ENCODE measurements at regions not wholly inside any gene's neighbourhood (a gene's known extent, or its start where the extent isn't known, plus 50 kb on each side); places are given as distances from the start of the nearest gene placed in this dataset.

DNA sequence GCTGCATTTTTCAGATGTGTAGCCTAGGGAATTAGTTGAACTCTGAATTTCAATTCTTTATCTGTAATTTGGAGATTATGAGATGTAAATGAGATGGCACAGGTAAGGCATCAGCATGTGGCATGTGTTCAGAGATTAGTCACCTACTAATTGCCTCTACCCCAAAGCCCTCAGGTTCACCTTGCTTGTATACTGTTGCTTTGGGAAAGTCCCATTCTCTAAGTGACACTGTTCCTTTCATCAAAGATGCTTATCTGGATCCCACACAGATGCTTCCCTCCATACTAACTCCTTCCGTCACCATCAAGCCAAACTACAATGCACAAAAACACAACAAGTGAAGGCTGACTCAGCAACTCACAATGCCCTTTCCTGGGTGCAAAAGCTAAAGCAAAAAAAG lies 143.7 kb downstream of the LRATD1 start:
- H3K4me3 ChIP-seq: no peak overlapping the region
- FAIRE-seq (no peak), DNase-seq (ENCODE audit: low read depth, low spot score) (no peak), ATAC-seq (peak; percentile 51)
- SMC1A ChIA-PET (ENCODE audit: uncharacterized antibody, unreplicated experiment): no interaction called here
- no TSS peak for BruUV-seq (replicated peaks)
- H3K4me1 ChIP-seq (ENCODE audit: control insufficient read depth, insufficient read depth, low read length): no peaks in the 10 kb centered on the region
- in situ Hi-C loops (cut with MboI): no loop called here
- RAD21 ChIA-PET (ENCODE audit: unreplicated experiment): no interaction called here
- POLR2A ChIA-PET: no interaction called here
- H3K9me3 ChIP-seq (replicated peaks; ENCODE audit: control insufficient read depth, insufficient read depth, low read length): no peaks in the 10 kb centered on the region
- no peak overlapping the region for H3K4me2 ChIP-seq (ENCODE audit: control insufficient read depth, insufficient read depth)
- H3K36me3 ChIP-seq (ENCODE audit: control insufficient read depth in 2 of 2, insufficient read depth in 2 of 2, low read length in 1 of 2): no peaks in the 10 kb centered on the region
- H4K20me1 ChIP-seq (ENCODE audit: control insufficient read depth, insufficient read depth): no peaks in the 10 kb centered on the region; the same call in 1 of the 2 replicates
- no peak overlapping the region for H3K27ac ChIP-seq (ENCODE audit: control insufficient read depth, insufficient read depth)
- no peak overlapping the region for H2AFZ ChIP-seq (ENCODE audit: control insufficient read depth, low read depth, low read length)
- 0% methylated on average over 1 of the region's 1 CpG for WGBS (ENCODE audit: insufficient coverage, insufficient replicate concordance, low lambda C conversion rate, missing lambda C conversion rate)
- H3K9ac ChIP-seq (ENCODE audit: control insufficient read depth, insufficient read depth, low read length): no peak overlapping the region
- no peaks in the 10 kb centered on the region for H3K79me2 ChIP-seq (ENCODE audit: control insufficient read depth, insufficient read depth, low read length)
- intact Hi-C loops (cut with micrococcal nuclease; ENCODE audit: unreplicated experiment): no loop called here
- no peaks in the 10 kb centered on the region for H3K27me3 ChIP-seq (replicated peaks in 1 of 2; ENCODE audit: control insufficient read depth in 2 of 2, insufficient read depth in 2 of 2, low read length in 1 of 2)
- CTCF ChIA-PET: no interaction called here
- TF ChIP-seq CUX1 (IDR thresholded peaks at IDR 0.05; ENCODE audit: insufficient replicate concordance, low read depth, low read length): no peak
- no peak for TF ChIP-seq STAT3 (IDR thresholded peaks at IDR 0.05; ENCODE audit: low read depth, low read length)
- no peak for TF ChIP-seq RELA (IDR thresholded peaks at IDR 0.05; ENCODE audit: borderline replicate concordance, partially characterized antibody)
- TF ChIP-seq, protein P1, sequence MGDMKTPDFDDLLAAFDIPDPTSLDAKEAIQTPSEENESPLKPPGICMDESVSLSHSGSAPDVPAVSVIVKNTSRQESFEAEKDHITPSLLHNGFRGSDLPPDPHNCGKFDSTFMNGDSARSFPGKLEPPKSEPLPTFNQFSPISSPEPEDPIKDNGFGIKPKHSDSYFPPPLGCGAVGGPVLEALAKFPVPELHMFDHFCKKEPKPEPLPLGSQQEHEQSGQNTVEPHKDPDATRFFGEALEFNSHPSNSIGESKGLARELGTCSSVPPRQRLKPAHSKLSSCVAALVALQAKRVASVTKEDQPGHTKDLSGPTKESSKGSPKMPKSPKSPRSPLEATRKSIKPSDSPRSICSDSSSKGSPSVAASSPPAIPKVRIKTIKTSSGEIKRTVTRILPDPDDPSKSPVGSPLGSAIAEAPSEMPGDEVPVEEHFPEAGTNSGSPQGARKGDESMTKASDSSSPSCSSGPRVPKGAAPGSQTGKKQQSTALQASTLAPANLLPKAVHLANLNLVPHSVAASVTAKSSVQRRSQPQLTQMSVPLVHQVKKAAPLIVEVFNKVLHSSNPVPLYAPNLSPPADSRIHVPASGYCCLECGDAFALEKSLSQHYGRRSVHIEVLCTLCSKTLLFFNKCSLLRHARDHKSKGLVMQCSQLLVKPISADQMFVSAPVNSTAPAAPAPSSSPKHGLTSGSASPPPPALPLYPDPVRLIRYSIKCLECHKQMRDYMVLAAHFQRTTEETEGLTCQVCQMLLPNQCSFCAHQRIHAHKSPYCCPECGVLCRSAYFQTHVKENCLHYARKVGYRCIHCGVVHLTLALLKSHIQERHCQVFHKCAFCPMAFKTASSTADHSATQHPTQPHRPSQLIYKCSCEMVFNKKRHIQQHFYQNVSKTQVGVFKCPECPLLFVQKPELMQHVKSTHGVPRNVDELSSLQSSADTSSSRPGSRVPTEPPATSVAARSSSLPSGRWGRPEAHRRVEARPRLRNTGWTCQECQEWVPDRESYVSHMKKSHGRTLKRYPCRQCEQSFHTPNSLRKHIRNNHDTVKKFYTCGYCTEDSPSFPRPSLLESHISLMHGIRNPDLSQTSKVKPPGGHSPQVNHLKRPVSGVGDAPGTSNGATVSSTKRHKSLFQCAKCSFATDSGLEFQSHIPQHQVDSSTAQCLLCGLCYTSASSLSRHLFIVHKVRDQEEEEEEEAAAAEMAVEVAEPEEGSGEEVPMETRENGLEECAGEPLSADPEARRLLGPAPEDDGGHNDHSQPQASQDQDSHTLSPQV (IDR thresholded peaks at IDR 0.05): no peak
- no peak for TF ChIP-seq BHLHE40 (IDR thresholded peaks at IDR 0.05; ENCODE audit: borderline replicate concordance in 1 of 2, low read depth in 2 of 2, low read length in 1 of 2)
- TF ChIP-seq DPF2 (IDR thresholded peaks at IDR 0.05): no peak
- TF ChIP-seq MEF2A (IDR thresholded peaks at IDR 0.05; ENCODE audit: insufficient read depth, low read depth, low read length): no peak
- TF ChIP-seq CEBPZ (IDR thresholded peaks at IDR 0.05; ENCODE audit: low read depth, low read length): no peak
- TF ChIP-seq TCF12 (IDR thresholded peaks at IDR 0.05; ENCODE audit: low read depth, low read length): no peak
- TF ChIP-seq ZNF24 (IDR thresholded peaks at IDR 0.05): no peak
- no peak for TF ChIP-seq LARP7 (IDR thresholded peaks at IDR 0.05)
- no peak for TF ChIP-seq POLR2AphosphoS2 (IDR thresholded peaks at IDR 0.05; ENCODE audit: low read depth, low read length)
- no peak for TF ChIP-seq CBX3 (IDR thresholded peaks at IDR 0.05; ENCODE audit: borderline replicate concordance, low read depth)

All from GM12878 (cell line).